Fibroblast of the conjunctiva (primary cell): ENCODE measurements at regions not wholly inside any gene's neighbourhood (a gene's known extent, or its start where the extent isn't known, plus 50 kb on each side); places are given as distances from the start of the nearest gene placed in this dataset.
A peak's percentile ranks its signal among the peaks of the same experiment; 100 is the strongest.
"Not testable (repeated sequence)": the region's sequence is repeated elsewhere in the genome, so short reads cannot be mapped to it uniquely, and the experiment has no call there.

Experiments
- DNase-seq: peaks from one replicate; pipeline ENCODE4 v3.0.0-alpha.2; 2010; ENCODE audit warnings: low read depth

DNA sequence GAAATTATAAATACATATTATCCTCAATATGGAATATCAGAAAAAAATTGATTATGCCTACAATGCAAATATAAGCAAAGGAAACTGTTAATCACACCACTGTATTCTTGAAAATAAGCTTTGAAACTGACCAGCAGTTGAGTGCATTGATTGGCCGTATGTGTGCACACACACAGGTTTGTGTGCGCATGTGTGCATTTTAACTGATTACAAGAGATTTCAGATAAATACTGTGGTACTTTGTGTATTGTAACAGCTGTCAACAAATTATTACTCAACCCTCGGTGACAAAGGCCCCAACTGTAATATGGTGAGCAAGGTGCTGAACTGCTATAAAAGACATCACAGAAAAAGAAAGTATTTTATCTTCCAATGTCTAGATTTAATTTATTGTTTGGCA lies 1238.9 kb upstream of the ALCAM start:
- no peak for DNase-seq

DNA sequence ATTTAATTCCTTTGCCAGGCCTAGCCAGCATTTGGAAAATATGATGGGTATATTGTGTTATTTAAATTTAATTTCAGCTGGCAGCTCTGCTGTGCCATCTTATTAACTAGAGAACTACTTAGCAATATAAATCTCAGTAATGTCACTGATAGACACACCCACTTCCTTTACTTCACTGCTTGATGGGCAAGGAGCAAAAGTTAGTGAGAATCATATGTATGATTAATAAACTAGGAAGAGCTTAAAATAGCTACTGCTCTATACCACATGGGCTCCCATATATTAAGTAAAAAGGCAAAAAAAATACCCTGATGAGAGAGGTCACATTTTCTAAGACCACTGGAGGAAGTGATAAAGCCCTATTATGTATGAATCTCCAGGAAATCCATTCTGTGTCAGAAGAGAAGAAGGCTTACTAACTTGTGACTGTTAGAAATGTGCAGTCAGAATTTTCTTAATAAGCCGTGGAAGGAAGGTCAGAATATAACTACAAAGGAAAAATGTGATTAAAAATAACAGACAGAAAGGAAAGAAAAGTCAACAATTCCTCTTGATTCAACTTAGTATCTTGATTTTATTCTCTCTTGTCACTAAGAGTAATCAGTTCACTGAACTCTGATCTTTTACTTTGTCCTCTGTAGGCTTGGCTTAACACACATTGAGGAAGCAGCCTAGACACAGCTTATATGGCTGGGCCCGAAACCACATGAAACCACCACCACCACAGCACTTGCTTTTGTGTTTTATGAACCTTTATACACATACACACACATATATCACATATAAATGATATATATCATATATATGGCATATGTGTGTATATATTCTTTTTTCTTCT lies 1233.9 kb upstream of the ALCAM start:
- no peak for DNase-seq

GRCh38 chr3:104133630-104134029 lies 1233.1 kb upstream of the ALCAM start:
- DNase-seq = no peak

DNA sequence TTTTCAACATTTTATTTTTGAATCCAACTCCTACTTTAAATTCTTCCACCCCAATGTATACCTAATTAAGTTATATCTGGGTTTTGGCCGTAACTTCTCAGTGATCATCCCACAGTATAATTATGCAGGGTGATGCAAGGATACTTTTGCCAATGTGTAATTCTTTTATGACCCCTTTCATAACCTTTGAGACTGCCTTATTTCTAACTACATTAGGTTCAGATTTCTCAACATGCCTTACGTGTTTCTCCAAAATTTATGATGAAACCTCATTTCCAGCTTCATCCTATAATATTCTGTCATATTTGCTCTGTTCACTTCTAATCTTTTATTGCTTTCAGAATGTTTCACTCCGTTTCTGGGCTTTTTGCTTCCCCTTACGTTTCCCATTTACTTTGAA lies 1229.6 kb upstream of the ALCAM start:
- no peak for DNase-seq

DNA sequence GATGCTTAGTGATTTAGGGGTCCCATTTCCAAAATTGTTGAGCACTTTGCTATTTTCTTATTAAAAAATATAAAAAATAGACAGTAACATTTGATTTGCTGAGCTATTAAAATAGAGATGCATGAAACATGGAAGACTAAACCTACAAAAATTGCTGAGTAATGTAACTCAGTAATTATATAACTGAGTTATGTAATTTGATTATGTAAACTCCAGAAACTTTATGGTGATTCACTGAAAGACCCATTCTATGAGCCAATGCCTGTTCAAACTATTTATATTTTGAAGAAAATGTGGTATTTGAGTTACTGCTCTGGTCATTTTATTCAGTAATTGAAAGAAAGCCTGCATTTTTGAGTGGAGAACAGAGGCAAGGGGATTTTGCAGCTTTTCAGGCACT lies 1221.5 kb upstream of the ALCAM start:
- DNase-seq = no peak

- DNase-seq = no peak
Observed at GRCh38 chr3:104149154-104149553, 1217.6 kb upstream of the ALCAM start.

- no peak for DNase-seq
Observed at GRCh38 chr3:104150724-104151123, 1216.0 kb upstream of the ALCAM start.

GRCh38 chr3:104154896-104155295 lies 1211.8 kb upstream of the ALCAM start:
- no peak for DNase-seq

- DNase-seq = no peak
Observed at GRCh38 chr3:104165866-104166265, 1200.8 kb upstream of the ALCAM start.

DNA sequence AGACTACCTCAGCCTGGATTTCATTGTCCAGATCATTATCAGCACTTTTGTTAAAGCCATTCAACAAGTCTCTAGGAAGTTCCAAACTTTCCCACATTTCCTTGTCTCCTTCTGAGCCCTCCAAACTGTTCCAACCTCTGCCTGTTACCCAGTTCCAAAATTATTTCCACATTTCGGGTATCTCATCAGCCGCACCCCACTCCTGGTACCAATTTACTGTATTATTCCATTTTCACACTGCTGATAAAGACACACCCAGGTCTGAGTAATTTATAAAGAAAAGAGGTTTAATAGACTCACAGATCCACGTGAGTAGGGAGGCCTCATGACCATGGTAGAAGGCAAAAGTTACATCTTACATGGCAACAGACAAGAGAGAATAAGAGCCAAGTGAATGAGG lies 1198.3 kb upstream of the ALCAM start:
- DNase-seq = no peak

DNA sequence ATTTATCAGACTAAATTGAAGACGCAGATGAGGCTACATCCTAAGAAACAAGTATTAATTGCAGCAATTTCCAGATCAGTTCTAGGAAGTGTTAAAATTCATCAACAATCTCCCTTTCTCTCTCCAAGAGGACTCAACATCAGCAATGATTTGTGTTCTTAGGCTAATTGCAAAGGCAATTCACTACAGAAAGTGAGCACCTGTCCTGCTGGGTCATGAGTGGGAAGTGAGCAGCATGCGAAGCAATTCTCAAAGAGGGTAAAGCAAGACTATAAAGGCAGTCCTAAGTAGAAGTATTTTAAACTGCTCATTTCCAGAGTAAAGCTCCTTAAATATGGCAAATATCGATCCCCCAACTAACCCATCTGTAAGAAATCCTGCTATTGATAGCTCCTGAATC lies 1191.0 kb upstream of the ALCAM start:
- no peak for DNase-seq

DNA sequence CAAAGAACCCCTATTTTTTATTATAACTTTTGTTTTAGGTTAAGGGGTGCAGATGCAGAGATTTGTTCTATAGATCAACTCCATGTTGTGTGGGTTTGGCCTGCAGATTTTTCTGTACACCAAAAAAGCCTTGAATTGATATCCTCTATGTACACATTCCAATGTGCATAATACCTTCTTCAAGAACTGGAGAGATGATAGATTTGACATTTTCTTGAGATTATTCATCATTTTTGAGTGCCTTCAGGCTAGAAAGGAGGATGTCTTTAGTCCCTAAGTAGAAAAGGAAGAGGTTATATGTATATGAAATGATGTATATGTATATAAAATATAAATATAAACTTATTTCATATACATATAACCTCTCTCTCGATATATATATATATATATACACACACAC lies 1190.0 kb upstream of the ALCAM start:
- no peak for DNase-seq

DNA sequence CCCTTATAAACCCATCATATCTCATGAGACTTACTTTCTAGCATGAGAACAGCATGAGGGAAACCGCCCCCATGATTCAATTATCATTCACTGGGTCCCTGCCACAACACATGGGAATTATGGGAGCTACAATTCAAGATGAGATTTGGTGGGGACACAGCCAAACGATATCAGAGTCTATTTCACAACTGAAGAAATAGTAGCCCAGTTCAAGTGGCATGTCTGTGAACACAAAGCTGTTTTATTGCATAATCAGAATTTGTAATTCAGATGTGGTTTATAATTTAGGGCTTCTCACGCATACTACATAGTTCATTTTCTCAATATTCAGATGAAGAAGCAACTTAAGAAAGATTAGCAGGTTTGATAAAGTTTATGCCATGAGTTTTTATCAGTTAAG lies 1188.0 kb upstream of the ALCAM start:
- DNase-seq = no peak

- peak; percentile 10 for DNase-seq
Observed at GRCh38 chr3:104180906-104181305, 1185.8 kb upstream of the ALCAM start.

DNA sequence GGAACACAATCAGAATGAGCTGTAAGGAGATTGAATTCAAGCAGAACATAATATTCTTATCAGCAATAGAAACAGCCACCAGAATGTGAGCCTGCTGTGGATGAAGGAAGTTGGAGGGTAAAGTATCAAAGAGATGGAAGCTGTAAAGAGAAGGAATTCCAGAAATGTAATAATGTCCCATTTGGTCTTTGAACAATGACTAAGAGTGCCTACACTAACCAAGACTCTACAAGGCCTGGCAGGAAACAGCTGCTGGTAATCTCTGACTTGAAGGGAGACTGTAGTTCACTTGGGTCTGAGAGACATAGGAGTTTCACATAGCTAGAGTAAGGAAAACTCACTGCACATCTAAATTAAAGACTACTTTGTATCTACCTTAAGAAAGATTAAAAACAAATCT lies 1176.0 kb upstream of the ALCAM start:
- no peak for DNase-seq

- DNase-seq = no peak
Observed at GRCh38 chr3:104198131-104198530, 1168.6 kb upstream of the ALCAM start.

DNA sequence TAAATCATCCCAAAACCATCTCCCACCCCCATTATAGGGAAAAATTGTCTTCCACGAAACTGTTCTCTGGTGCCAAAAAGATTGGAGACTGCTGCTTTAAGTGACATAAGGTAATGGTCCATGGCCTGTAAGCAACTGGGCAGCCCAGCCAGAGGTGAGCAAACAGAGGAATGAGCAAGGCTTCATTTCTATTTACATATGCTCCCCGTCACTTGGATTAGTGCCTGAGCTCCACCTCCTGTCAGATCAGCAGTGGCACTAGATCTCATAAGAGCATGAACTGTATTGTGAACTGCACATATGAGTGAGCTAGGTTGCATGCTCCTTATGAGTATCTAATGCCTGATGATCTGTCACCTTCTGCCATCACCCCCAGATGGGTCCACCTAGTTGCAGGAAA lies 1159.8 kb upstream of the ALCAM start:
- DNase-seq = no peak

DNA sequence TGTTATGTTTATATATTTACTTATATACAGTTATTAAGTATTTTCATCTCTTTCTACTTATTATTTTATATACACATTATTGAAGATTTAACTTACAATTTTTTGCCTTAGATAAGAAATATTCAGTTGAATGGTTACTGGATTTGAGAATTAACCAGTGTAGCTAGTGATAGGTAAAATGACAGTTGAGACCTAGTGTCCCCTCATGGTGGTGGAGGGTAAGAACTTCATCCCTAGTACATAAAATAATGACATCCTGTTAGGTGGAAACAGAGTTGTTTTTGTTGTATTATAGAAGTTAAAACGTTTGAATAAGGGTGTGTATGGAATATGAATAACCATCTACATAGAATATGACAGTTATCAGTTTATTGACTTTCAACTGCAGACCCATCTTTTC lies 1152.4 kb upstream of the ALCAM start:
- no peak for DNase-seq

- no peak for DNase-seq
Observed at GRCh38 chr3:104214937-104215336, 1151.8 kb upstream of the ALCAM start.

- DNase-seq = not testable (repeated sequence)
Observed at GRCh38 chr3:104219046-104219445, 1147.7 kb upstream of the ALCAM start.

DNA sequence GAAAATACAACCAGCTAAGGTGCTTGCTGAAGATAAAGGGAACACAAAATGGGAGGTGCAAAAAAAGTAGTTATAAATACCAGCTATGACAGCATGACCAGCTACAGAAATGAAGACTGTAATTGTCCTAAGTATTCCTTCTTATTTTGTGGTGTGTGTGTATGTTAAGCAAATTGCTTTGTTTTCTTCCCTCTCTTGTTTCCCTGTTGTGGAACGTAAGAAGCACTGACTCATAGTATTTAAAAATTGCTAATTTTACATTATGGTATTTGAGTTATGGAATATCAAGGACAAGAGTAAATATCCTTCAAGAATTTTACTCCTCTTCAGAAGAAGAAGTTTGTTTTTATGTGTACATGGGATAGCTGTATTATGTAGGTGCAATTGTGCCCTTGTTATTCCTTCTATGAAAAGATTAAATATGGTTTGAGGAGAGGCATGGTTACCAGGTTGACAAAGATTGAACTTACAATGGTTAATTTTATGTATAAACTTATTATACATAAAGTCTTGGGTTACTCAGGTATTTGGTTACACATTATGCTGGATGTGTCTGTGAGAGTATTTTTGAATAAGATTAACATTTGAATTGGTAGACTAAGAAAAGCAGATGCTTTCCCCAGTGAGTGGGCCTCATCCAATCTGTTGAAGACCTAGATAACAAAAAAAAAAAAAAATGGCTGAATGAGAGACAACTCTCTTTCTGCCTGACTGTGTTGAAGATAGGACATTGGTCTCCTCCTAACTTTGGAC lies 1132.1 kb upstream of the ALCAM start:
- DNase-seq = no peak

GRCh38 chr3:104244680-104245220 lies 1122.0 kb upstream of the ALCAM start:
- DNase-seq = no peak

DNA sequence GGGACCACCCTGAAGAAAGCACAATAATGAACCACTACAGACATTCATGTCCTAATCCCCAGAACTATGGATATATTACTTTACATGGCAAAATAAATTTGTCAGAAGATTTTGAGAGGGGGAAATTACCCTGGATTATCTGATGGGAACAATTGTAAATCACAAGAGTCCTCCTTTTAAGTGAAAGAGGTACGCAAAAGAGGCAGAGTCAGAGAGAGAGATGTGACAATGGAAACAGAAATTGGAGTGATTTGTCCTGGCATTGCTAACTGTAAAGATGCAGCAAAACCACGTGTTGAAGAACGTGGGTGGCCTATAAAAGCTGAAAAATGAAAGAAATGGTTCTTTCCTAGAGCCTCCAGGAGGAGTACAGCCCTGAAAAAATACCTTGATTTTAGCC lies 1121.4 kb upstream of the ALCAM start:
- no peak for DNase-seq
